Lower lobe of right lung (tissue), 2 donors: ENCODE measurements at regions not wholly inside any gene's neighbourhood (a gene's known extent, or its start where the extent isn't known, plus 50 kb on each side); places are given as distances from the start of the nearest gene placed in this dataset.
A peak's percentile ranks its signal among the peaks of the same experiment; 100 is the strongest.

Experiments
- ATAC-seq, 2 donors: fragments of 200-7000 bp; cut with Tn5 transposase; one replicate each; pipeline ENCODE4 v1.9.1; 2020 to 2022; ENCODE audit warnings: mild to moderate bottlenecking in 2 of 2, moderate library complexity in 2 of 2
- DNase-seq: peaks from one replicate; pipeline ENCODE4 v3.0.0-alpha.2; 2020
- H3K27ac ChIP-seq: fragments of 200-600 bp; one replicate; pipeline ENCODE4 v1.8.0; 2022
- H3K27me3 ChIP-seq: fragments of 200-600 bp; one replicate; pipeline ENCODE4 v1.8.0; 2022; ENCODE audit warnings: low read depth
- H3K36me3 ChIP-seq: fragments of 200-600 bp; one replicate; pipeline ENCODE4 v1.8.0; 2022; ENCODE audit warnings: mild to moderate bottlenecking
- H3K4me1 ChIP-seq: fragments of 200-600 bp; one replicate; pipeline ENCODE4 v1.8.0; 2022
- H3K4me3 ChIP-seq: fragments of 200-600 bp; one replicate; pipeline ENCODE4 v1.8.0; 2022; ENCODE audit warnings: mild to moderate bottlenecking
- H3K9me3 ChIP-seq: fragments of 200-600 bp; one replicate; pipeline ENCODE4 v1.8.0; 2022
- intact Hi-C: fragments of 100-400 bp; cut with DNase I; formaldehyde crosslinking; loops from one replicate; pipeline ENCODE4 v1.11.0; 2022
- TF ChIP-seq, protein P1 (sequence below): fragments of 200-600 bp; IDR thresholded peaks from one replicate; pipeline ENCODE4 v1.8.0; 2022; ENCODE audit warnings: antibody characterized with exemption, mild to moderate bottlenecking
- donor health status: DM: no; HTN: yes; CAD: no; lungs with severe emphysema.

GRCh38 chr1:18535391-18536210 is 54.9 kb downstream of the KLHDC7A start:
- no peak for DNase-seq
- Histone ChIP-seq H3K27me3 (peaks cover 10% of the 10 kb centered on the region), H3K4me1 (no peaks in the 10 kb centered on the region), H3K9me3 (no peaks in the 10 kb centered on the region), H3K27ac (no peak overlapping the region), H3K4me3 (no peak overlapping the region), H3K36me3 (no peaks in the 10 kb centered on the region)
- intact Hi-C loops: no loop called here
- TF ChIP-seq, protein P1, sequence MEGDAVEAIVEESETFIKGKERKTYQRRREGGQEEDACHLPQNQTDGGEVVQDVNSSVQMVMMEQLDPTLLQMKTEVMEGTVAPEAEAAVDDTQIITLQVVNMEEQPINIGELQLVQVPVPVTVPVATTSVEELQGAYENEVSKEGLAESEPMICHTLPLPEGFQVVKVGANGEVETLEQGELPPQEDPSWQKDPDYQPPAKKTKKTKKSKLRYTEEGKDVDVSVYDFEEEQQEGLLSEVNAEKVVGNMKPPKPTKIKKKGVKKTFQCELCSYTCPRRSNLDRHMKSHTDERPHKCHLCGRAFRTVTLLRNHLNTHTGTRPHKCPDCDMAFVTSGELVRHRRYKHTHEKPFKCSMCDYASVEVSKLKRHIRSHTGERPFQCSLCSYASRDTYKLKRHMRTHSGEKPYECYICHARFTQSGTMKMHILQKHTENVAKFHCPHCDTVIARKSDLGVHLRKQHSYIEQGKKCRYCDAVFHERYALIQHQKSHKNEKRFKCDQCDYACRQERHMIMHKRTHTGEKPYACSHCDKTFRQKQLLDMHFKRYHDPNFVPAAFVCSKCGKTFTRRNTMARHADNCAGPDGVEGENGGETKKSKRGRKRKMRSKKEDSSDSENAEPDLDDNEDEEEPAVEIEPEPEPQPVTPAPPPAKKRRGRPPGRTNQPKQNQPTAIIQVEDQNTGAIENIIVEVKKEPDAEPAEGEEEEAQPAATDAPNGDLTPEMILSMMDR: no peak
- no peak for ATAC-seq

DNA sequence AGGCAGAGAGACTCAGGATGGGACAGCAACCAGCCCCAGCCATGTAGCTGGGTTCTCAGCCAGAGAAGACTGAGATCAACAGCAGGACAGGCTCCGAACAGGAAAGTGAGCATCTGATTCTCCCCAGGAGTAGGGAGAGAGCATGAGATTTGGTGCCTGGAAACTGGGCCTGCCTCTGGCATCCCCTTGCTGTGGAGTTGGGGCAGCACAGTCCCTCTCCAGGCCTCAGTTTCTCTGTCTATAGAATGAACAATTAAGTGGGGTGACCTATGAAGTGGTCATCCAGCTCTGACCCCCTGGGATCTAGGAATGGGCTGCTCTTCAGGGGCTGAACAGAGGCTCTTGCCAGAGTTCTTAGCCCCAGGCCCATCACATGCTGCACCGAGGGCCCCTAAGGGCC is 55.6 kb downstream of the KLHDC7A start:
- TF ChIP-seq, protein P1: no peak
- Histone ChIP-seq H3K27me3 (peaks cover 10% of the 10 kb centered on the region), H3K27ac (no peak overlapping the region), H3K36me3 (no peaks in the 10 kb centered on the region), H3K4me1 (no peaks in the 10 kb centered on the region), H3K9me3 (no peaks in the 10 kb centered on the region), H3K4me3 (no peak overlapping the region)
- ATAC-seq (no peak), DNase-seq (no peak)
- intact Hi-C loops: no loop called here

DNA sequence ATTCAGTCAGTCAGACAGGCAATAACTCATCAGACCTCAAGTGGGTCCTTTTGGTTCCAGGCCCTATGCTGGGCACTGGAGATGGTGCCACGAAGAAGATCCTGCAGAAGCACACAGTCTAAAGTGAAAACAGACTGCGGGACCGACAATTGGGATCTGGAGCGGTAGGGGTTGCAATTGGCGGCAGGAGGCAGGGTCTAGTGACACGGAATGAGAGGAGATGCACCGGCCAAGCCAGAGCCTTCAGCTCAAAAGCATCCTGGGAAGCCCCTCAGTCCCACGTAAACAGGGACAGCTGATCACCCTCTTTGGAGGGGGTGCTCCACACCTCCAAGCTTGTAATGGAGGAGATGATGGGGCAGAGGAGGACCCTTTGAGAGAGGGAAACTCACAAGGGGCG is 56.2 kb downstream of the KLHDC7A start:
- Histone ChIP-seq H3K27ac (no peak overlapping the region), H3K4me3 (no peak overlapping the region), H3K4me1 (no peaks in the 10 kb centered on the region), H3K36me3 (no peaks in the 10 kb centered on the region), H3K9me3 (no peaks in the 10 kb centered on the region), H3K27me3 (peaks cover 13% of the 10 kb centered on the region)
- TF ChIP-seq, protein P1: no peak
- intact Hi-C loops: no loop called here
- no peak for ATAC-seq
- DNase-seq: no peak

GRCh38 chr1:18537386-18538306 is 56.9 kb downstream of the KLHDC7A start:
- no peak for ATAC-seq
- Histone ChIP-seq H3K9me3 (no peaks in the 10 kb centered on the region), H3K4me1 (no peaks in the 10 kb centered on the region), H3K27me3 (peaks cover 20% of the 10 kb centered on the region), H3K4me3 (no peak overlapping the region), H3K36me3 (no peaks in the 10 kb centered on the region), H3K27ac (no peak overlapping the region)
- intact Hi-C loops: no loop called here
- TF ChIP-seq, protein P1: no peak
- no peak for DNase-seq

GRCh38 chr1:18539171-18539570 is 58.4 kb downstream of the KLHDC7A start:
- TF ChIP-seq, protein P1: no peak
- Histone ChIP-seq H3K4me1 (no peaks in the 10 kb centered on the region), H3K9me3 (peaks cover 3% of the 10 kb centered on the region), H3K27ac (no peak overlapping the region), H3K27me3 (peaks cover 32% of the 10 kb centered on the region), H3K36me3 (no peaks in the 10 kb centered on the region), H3K4me3 (no peak overlapping the region)
- ATAC-seq (peak; percentile 66 to 69), DNase-seq (peak; percentile 88)
- intact Hi-C loops: no loop called here
